ENCODE measurements at regions not wholly inside any gene's neighbourhood (a gene's known extent, or its start where the extent isn't known, plus 50 kb on each side); places are given as distances from the start of the nearest gene placed in this dataset.

- no peak for DNase-seq
Measured at GRCh38 chr2:66960161-66960560, 437.0 kb upstream of the ETAA1 start.

DNA sequence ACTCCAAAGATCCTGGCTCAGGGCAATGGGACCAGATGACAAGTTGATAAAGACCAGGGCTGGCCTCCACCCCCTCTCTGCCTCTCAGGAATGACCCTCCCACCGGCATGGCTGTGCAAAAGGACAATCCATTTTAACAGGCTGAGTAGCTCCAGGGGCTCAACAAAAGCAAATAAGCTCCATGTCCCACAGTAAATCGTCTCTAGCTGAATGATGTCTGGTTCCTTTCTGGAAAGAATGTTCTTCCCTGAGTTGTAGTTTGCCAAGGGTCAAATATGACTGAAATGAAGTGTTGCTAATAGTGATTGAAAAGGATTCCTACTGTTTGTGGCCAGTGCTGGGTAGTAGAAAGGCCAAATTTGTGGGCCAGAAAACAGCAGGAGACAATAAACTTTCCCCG lies 434.4 kb upstream of the ETAA1 start:
- DNase-seq = no peak

DNA sequence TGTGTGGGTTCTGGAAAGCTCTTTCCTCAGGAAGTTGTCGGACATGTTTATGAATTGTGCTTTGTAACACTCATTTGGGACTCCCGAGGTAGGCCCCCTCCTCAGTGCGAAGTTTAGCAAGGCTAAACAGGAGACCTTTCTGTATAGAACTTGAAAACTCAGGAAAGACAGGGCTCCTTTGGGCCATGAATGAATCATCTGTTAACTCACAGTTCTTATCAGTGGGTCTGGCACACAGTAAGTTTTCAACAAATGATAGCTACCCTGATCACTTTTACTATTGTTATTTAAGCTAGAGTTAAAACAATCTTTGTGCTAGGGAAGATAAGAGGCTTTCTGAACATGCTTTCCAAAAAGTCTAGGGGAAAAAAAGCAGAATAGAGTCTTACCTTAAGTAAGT lies 430.5 kb upstream of the ETAA1 start:
- no peak for DNase-seq

DNA sequence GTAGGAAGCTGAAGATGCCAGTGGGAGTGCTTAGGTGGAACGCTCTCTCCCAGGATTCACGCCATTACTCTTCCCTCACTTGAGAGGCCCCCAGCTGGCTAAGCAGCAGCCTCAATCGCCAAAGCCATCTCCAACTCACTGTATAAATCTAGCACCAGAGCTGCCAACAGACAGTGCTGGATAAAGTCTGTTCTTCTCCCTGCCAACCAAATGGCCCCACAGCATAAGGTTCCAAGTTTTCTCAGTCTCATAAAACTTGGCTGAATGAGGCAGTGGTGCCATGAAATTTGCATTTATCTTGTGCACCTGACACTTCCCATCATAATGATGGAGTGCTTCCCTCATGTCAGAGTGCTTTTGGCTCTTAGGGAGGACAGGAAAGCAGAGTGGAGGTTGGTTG lies 428.2 kb upstream of the ETAA1 start:
- no peak for DNase-seq

DNA sequence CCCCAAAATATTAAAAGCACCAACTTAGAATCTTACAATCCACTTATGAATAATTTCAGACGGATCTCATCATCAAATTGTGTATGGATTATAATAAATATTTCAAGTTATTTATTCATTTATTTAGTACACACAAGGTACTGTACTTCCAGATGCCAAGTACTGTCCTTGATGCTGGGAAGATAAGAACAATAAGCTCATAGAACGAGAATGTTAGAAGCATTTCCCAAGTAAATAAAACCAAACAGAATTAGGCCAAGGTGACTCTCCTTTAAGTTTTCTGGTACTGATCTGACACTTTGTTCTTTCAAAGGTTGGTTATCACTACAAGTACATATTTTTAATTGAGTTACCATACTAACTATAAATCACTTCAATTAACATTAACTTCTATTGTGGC lies 416.1 kb upstream of the ETAA1 start:
- no peak for DNase-seq

DNA sequence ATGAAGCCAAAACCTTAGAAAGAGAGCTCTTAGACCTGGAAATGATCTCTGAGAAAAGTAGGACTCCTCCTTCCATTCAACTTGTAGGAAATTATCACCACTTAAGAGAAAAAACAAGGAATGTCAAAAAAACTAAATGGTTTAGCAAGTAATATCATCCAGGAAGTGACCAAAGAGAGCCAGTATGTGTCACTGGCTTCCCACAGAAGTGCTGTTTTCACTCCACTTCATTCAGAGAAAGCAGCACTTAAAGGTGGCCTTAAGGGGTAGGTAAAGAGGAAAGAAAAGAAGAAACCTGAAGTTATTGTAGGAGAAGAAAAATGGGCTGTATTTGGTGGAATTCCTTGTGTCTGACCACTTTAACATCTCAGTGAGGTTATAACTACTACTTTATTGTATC lies 414.4 kb upstream of the ETAA1 start:
- DNase-seq = no peak

- DNase-seq = no peak
Measured at GRCh38 chr2:66984864-66985263, 412.3 kb upstream of the ETAA1 start.

DNA sequence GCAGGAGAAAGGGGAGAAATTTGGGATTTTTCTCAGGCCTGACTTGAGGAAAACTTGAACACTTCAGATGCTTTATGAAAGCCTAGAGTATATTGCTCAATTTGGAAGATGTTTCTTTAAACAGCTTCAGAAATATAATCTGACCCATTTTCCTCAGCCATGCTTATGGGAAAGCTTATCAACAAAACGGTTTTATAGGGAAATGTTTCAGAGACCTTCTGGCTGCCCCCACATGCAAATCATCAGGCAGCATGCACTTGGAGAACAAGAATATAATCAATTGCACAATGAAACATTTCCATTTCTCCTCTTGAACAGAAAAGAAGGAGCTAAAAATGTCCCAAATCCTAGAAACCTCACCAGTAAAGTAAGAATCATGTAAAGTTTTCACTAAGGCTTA lies 411.2 kb upstream of the ETAA1 start:
- no peak for DNase-seq

DNA sequence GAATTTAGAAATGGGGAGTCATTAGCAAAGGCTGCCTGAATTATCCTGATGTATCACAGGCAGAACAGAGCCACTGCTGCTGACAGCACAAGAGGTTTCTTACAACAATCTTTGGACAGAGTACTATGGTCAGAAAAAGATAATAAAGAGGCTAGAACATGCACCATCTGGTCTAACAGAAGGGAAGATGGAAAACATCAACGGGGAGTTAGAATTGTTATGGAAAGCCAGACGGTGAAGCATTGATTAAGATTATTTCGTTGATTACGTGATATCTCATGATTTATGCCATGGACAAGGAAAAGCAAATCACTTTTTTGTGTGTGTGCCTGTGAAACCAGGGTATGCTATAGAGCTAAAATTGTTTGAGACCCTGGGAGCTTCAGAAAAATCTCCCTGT lies 409.4 kb upstream of the ETAA1 start:
- DNase-seq = no peak

DNA sequence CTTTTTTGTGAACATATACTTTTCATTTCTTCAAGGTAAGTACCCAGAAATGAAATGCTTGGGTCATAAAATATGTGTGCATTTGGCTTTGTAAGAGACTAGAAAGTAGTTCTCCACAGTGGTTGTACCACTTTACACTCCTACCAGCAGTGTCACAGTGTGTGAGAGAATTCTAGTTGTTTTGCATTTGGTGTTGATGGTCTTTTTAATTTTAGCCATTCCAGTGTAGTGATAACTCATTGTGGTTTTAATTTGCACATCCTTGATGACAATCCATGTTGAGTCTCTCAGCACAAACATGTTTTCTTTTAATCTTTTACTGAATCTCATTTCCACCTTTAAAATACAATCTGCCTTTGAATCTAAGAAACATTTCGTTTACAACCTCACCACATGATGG lies 402.5 kb upstream of the ETAA1 start:
- DNase-seq = no peak

GRCh38 chr2:66995636-66996035 lies 401.5 kb upstream of the ETAA1 start:
- DNase-seq = no peak

- DNase-seq = no peak
Measured at GRCh38 chr2:67002618-67003371, 394.3 kb upstream of the ETAA1 start.

DNA sequence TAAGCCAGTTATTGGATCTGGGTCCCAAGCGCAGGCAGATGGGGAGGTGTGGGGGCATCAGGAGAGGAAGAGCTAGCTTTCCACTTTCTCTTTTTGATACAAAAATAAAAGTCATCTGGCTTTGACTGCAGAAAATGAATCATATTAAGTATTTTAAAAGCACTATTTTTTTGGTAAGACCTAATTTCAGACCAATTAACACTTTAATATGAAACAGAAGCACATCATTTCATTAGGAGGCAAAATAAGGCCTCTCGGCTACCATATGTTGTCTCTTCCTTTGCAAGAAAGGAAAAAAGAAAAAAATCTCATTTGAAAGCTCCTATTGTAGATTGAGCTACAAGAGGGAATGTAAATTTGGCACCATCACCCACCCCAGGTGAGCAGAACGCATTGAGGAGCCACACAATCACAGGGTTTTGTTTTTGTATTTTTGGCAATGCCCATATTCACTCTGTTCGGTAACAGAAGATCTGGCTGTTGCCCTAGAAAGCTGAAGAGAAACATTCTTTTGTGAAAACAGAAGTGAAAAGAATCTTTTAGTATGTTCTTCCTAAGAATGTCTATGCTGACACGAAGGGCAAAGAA lies 390.7 kb upstream of the ETAA1 start:
- DNase-seq = no peak

DNA sequence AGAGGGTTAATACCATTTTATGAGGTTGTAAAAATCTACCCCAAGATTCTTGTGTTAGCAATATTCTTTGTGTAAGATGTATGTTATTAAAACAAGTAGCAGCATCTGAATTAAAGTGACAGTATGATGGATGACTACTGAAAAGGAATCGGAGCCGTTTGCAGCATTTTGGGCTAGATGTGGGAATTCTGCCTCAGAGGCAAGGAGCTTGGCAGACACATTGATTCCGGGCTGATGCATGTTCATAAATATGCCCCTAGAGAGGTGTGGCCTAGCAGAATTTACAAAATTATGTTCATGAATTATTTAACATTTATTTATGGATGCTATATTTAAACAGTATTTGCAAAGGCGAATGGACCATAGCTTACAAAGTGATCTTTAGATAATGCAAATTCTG lies 389.0 kb upstream of the ETAA1 start:
- no peak for DNase-seq

DNA sequence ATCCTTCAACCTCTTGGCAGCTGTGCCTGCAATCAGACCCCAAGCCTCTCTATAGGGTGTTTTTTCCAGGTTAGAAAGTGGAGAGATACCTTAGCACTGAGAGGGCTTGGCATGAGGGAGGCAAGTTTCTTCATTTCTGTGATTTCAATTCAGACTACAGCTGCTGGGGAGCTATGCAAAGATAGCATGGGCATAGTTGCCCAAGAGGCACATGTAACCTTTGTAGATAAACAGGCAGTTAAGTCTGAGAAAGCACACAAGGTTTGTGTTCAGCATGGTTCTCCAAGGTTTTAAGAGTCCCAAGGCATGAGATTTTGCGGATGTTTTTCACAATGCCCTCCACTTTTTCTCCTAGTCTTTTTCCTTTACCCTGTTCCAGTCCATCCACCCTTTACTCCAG lies 385.0 kb upstream of the ETAA1 start:
- no peak for DNase-seq

- no peak for DNase-seq
Measured at GRCh38 chr2:67013821-67014220, 383.3 kb upstream of the ETAA1 start.

- DNase-seq = no peak
Measured at GRCh38 chr2:67015681-67016080, 381.5 kb upstream of the ETAA1 start.

DNA sequence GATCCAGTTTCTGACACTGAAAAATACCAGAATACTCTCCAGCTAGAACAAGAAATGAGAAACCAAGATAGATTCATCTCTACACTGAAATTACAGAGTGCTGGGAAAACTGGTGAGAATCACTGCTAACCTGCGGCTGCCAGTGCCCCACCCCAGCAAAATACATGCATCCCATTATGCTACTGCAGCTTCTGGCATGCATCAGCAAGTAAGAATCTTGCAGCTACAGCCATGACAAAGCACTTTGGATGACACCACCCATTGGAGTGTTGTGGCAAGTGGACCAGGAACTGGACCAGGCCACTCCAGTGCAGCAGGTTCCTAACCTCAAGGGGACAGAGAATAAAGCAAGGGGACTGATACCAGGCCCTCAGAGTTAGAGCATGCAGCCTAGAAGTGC lies 378.8 kb upstream of the ETAA1 start:
- no peak for DNase-seq

- DNase-seq = no peak
Measured at GRCh38 chr2:67032076-67032475, 365.1 kb upstream of the ETAA1 start.

DNA sequence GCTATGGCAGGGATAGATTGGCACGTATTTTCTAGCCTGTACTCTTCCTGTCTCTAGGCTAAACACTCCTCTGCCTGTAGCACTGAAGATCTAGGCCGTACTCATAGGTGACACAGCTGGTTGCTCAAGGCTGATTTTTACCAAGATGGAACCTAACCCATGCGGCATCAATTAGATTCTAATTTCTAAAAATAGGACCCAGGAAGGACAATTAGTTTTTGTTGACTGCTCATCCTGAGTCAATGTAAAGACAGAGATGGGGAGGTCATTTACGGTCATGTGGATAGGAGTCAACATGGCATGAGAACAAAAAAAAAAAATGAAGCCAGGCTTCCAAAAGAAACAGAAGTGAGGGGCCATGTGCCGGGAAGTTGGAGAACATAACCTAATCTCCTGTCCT lies 360.7 kb upstream of the ETAA1 start:
- no peak for DNase-seq

GRCh38 chr2:67037655-67038054 lies 359.5 kb upstream of the ETAA1 start:
- DNase-seq = no peak

GRCh38 chr2:67038195-67038594 lies 358.9 kb upstream of the ETAA1 start:
- no peak for DNase-seq

- DNase-seq = no peak
Measured at GRCh38 chr2:67039058-67039457, 358.1 kb upstream of the ETAA1 start.

- DNase-seq = no peak
Measured at GRCh38 chr2:67039517-67040103, 357.5 kb upstream of the ETAA1 start.

Measured in muscle of arm (tissue), 1 donor.